Gastrocnemius medialis (tissue), 4 donors: ENCODE measurements at regions not wholly inside any gene's neighbourhood (a gene's known extent, or its start where the extent isn't known, plus 50 kb on each side); places are given as distances from the start of the nearest gene placed in this dataset.

ENCODE experiments used
- CTCF ChIP-seq, 5 experiments: fragments of 450-650 bp in 3 of 5; fragments of 200-600 bp in 2 of 5; sonication (generic) in 2 of 5; IDR thresholded peaks in 4 of 5; conservative IDR thresholded peaks in 1 of 5; 1 replicate in 4 of 5; 2 replicates in 1 of 5; pipeline ENCODE4 v1.5.1; 2016 to 2019; ENCODE audit warnings: antibody characterized with exemption in 5 of 5, mild to moderate bottlenecking in 3 of 5, moderate library complexity in 3 of 5
- POLR2A ChIP-seq, 2 donors: fragments of 450-650 bp; IDR thresholded peaks; one replicate each; pipeline ENCODE4 v1.6.1; 2017; ENCODE audit warnings: antibody characterized with exemption in 2 of 2, mild to moderate bottlenecking in 2 of 2, moderate library complexity in 2 of 2

- TF ChIP-seq POLR2A (IDR thresholded peaks at IDR 0.05) (no peak), CTCF (IDR thresholded peaks at IDR 0.05 in 4 of 5, conservative IDR thresholded peaks at IDR 0.05 in 1 of 5) (no peak)
These were observed 214.2 kb upstream of the KRR1 start for GRCh38 chr12:75725521-75726111.
